Right lobe of liver (tissue), 6 donors: ENCODE measurements at regions not wholly inside any gene's neighbourhood (a gene's known extent, or its start where the extent isn't known, plus 50 kb on each side); places are given as distances from the start of the nearest gene placed in this dataset.
A peak's percentile ranks its signal among the peaks of the same experiment; 100 is the strongest.

ENCODE experiments used
- ATAC-seq, 4 donors: fragments of 200-7000 bp; cut with Tn5 transposase; one replicate each; pipeline ENCODE4 v1.9.1; 2020; ENCODE audit warnings: mild to moderate bottlenecking in 4 of 4, moderate library complexity in 4 of 4
- DNase-seq, 3 donors: peaks; one replicate each; pipeline ENCODE4 v3.0.0-alpha.2; 2020
- H3K27ac ChIP-seq, 3 donors: fragments of 200-600 bp; one replicate each; pipeline ENCODE4 v1.8.0; 2022
- H3K27me3 ChIP-seq, 2 donors: fragments of 200-600 bp; one replicate each; pipeline ENCODE4 v1.8.0; 2022
- H3K36me3 ChIP-seq, 4 donors: fragments of 200-600 bp; sonication (generic) in 1 of 4; one replicate each; pipeline versions ENCODE4 v1.5.1 to v1.8.0; 2017 to 2022; ENCODE audit warnings: control low read depth in 1 of 4
- H3K4me1 ChIP-seq, 4 donors: fragments of 200-600 bp; sonication (generic) in 1 of 4; one replicate each; pipeline versions ENCODE4 v1.5.1 to v1.8.0; 2017 to 2022; ENCODE audit warnings: control low read depth in 1 of 4
- H3K4me3 ChIP-seq, 3 donors: fragments of 200-600 bp; one replicate each; pipeline ENCODE4 v1.8.0; 2022
- H3K9me3 ChIP-seq, 4 donors: fragments of 200-600 bp; sonication (generic) in 1 of 4; one replicate each; pipeline versions ENCODE4 v1.5.1 to v1.8.0; 2017 to 2022; ENCODE audit warnings: control low read depth in 1 of 4
- POLR2A ChIP-seq: fragments of 450-650 bp; IDR thresholded peaks from one replicate; pipeline ENCODE4 v1.6.1; 2017; ENCODE audit warnings: antibody characterized with exemption, mild to moderate bottlenecking
- WGBS: methylation state at CpG from one replicate; pipeline ENCODE4 v1.1.6; 2018; ENCODE audit warnings: low coverage, low lambda C conversion rate; ENCODE audit not compliant: insufficient coverage; ENCODE audit errors: missing lambda C conversion rate; 5-methylcytosine and 5-hydroxymethylcytosine counted together
- intact Hi-C, 2 donors: fragments of 100-400 bp; cut with DNase I; formaldehyde crosslinking; loops; one replicate each; pipeline versions ENCODE4 v1.11.2 to v1.14.1; 2022
- TF ChIP-seq, protein P1 (sequence below), 4 donors: fragments of 200-600 bp in 3 of 4; fragments of 450-650 bp in 1 of 4; IDR thresholded peaks; one replicate each; pipeline versions ENCODE4 v1.5.1 to v1.8.0; 2016 to 2022; ENCODE audit warnings: antibody characterized with exemption in 4 of 4, mild to moderate bottlenecking in 2 of 4
- donor health status: DM: no; HTN: yes; CAD: no.
- donor health status: DM: no; HTN: no; CAD: no.
- donor health status: DM: no; HTN: no; CAD: no.
- donor health status: DM: no; HTN: yes; CAD: no.
- donor health status: DM: no; HTN: yes; CAD: no.

GRCh38 chr17:77315551-77316190 is 174.9 kb downstream of the SEC14L1 start:
- TF ChIP-seq, protein P1, sequence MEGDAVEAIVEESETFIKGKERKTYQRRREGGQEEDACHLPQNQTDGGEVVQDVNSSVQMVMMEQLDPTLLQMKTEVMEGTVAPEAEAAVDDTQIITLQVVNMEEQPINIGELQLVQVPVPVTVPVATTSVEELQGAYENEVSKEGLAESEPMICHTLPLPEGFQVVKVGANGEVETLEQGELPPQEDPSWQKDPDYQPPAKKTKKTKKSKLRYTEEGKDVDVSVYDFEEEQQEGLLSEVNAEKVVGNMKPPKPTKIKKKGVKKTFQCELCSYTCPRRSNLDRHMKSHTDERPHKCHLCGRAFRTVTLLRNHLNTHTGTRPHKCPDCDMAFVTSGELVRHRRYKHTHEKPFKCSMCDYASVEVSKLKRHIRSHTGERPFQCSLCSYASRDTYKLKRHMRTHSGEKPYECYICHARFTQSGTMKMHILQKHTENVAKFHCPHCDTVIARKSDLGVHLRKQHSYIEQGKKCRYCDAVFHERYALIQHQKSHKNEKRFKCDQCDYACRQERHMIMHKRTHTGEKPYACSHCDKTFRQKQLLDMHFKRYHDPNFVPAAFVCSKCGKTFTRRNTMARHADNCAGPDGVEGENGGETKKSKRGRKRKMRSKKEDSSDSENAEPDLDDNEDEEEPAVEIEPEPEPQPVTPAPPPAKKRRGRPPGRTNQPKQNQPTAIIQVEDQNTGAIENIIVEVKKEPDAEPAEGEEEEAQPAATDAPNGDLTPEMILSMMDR (IDR thresholded peaks at IDR 0.05), result no peak
- TF ChIP-seq POLR2A, result no peak
- no peak overlapping the region for H3K4me3 ChIP-seq
- peak; percentile 55 to 64 (median 60) for DNase-seq
- peak; percentile 6 to 24 (median 16) for ATAC-seq
- H3K27ac ChIP-seq, result peak overlapping the region; percentile 50 to 93 (median 69)
- no peaks in the 10 kb centered on the region for H3K36me3 ChIP-seq
- H3K27me3 ChIP-seq, result no peaks in the 10 kb centered on the region
- intact Hi-C loops, result no loop called here
- no peaks in the 10 kb centered on the region for H3K9me3 ChIP-seq
- peaks cover 0 to 55% (median 28%) of the 10 kb centered on the region in 4 donors for H3K4me1 ChIP-seq
- 33% methylated on average over 5 of the region's 16 CpGs for WGBS

GRCh38 chr17:77316191-77316641 is 175.4 kb downstream of the SEC14L1 start:
- peaks cover 0 to 55% (median 28%) of the 10 kb centered on the region in 4 donors for H3K4me1 ChIP-seq
- peak; percentile 78 to 90 (median 89) for DNase-seq

GRCh38 chr17:77316651-77317050 is 175.9 kb downstream of the SEC14L1 start:
- 71% methylated on average over 7 of the region's 8 CpGs for WGBS

More at GRCh38 chr17:77316191-77316641, 175.4 kb downstream of the SEC14L1 start:
- no peaks in the 10 kb centered on the region for H3K36me3 ChIP-seq
- H3K4me3 ChIP-seq, result no peak overlapping the region
- no peaks in the 10 kb centered on the region for H3K27me3 ChIP-seq
- intact Hi-C loops, result no loop called here
- 16% methylated on average over 7 of the region's 14 CpGs for WGBS
- ATAC-seq, result peak; percentile 74 to 76 (median 74)
- peak overlapping the region; percentile 50 to 93 (median 69) for H3K27ac ChIP-seq
- TF ChIP-seq, protein P1 (IDR thresholded peaks at IDR 0.05), result no peak
- no peak for TF ChIP-seq POLR2A
- H3K9me3 ChIP-seq, result no peaks in the 10 kb centered on the region

GRCh38 chr17:77317091-77317750 is 176.5 kb downstream of the SEC14L1 start:
- intact Hi-C loops, result no loop called here
- ATAC-seq, result no peak
- peaks cover 0 to 49% (median 30%) of the 10 kb centered on the region in 4 donors for H3K4me1 ChIP-seq
- H3K27ac ChIP-seq, result peak overlapping the region in 2 of 3 donors; percentile 69 to 93
- H3K4me3 ChIP-seq, result no peak overlapping the region
- no peaks in the 10 kb centered on the region for H3K27me3 ChIP-seq
- peak in 2 of 3 donors; percentile 41 to 42 for DNase-seq
- 75% methylated on average over 12 of the region's 16 CpGs for WGBS
- no peaks in the 10 kb centered on the region for H3K36me3 ChIP-seq
- no peak for TF ChIP-seq POLR2A
- TF ChIP-seq, protein P1 (IDR thresholded peaks at IDR 0.05), result no peak
- H3K9me3 ChIP-seq, result no peaks in the 10 kb centered on the region

More at GRCh38 chr17:77316651-77317050, 175.9 kb downstream of the SEC14L1 start:
- no peak overlapping the region for H3K4me3 ChIP-seq
- intact Hi-C loops, result no loop called here
- TF ChIP-seq, protein P1 (IDR thresholded peaks at IDR 0.05), result no peak
- no peak for TF ChIP-seq POLR2A
- no peaks in the 10 kb centered on the region for H3K9me3 ChIP-seq
- no peaks in the 10 kb centered on the region for H3K36me3 ChIP-seq
- H3K27ac ChIP-seq, result peak overlapping the region; percentile 50 to 93 (median 69)
- ATAC-seq (no peak), DNase-seq (no peak)
- no peaks in the 10 kb centered on the region for H3K27me3 ChIP-seq
- H3K4me1 ChIP-seq, result peaks cover 0 to 53% (median 28%) of the 10 kb centered on the region in 4 donors
